HG02642 (cell line): ENCODE measurements at regions not wholly inside any gene's neighbourhood (a gene's known extent, or its start where the extent isn't known, plus 50 kb on each side); places are given as distances from the start of the nearest gene placed in this dataset.

ENCODE experiments used
- ATAC-seq: cut with Tn5 transposase; IDR thresholded peaks from one replicate; pipeline ENCODE4 v1.9.1; 2021; ENCODE audit warnings: mild to moderate bottlenecking; ENCODE audit not compliant: unreplicated experiment, poor library complexity

DNA sequence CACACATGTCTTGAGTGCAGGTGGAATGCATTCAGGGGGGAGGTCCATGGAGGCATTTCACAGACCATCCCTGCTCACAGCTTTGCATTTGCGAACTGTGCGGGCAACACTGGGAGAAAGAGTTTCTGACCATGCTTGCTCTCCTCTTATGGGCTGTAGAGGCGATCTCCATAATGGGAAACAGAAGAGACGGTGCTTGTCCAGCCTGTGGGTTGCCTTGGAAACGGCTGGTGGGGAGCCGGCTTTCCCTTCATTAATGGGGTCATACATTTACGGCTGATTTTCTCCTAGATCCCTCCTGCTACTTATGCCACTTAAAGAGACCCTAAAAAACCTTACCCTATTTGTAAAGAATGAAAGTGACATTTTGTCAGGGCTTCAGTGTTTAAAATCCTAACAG lies 147.4 kb downstream of the SOX11 start:
- ATAC-seq, result no peak

GRCh38 chr2:5841126-5841525 lies 148.9 kb downstream of the SOX11 start:
- ATAC-seq, result no peak

GRCh38 chr2:5842326-5842725 lies 150.1 kb downstream of the SOX11 start:
- ATAC-seq, result no peak

DNA sequence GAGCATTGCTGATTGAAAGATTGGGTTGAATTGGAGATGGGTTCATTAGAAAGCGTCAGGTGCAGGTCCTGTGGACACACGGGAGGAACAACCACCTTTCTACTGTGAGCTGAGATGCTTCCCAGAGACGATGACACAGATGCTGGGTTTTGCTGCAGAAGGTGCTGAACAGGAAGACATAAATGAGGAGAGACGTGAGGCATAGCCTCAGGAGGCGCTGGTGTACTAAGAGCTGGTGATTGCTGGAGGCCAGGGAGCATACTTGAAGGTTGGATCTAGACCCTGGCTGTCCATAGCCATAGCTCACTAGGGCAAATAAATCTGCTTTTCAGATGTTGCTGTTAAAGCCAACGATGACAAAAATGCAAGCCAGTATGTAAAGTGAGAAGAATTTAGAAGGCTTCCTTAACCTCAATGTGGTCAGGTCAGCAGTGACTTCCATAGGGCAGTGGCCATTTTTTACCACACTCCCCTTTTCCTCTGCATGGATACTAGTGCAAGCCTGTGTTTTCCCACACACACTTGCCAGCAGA lies 153.7 kb downstream of the SOX11 start:
- ATAC-seq, result no peak

GRCh38 chr2:5846881-5847280 lies 154.7 kb downstream of the SOX11 start:
- no peak for ATAC-seq

- no peak for ATAC-seq
These were observed 157.4 kb downstream of the SOX11 start for GRCh38 chr2:5849562-5849961.

GRCh38 chr2:5851410-5851809 lies 159.2 kb downstream of the SOX11 start:
- ATAC-seq, result no peak

- ATAC-seq, result no peak
These were observed 162.6 kb downstream of the SOX11 start for GRCh38 chr2:5854797-5855196.

- ATAC-seq, result no peak
These were observed 174.9 kb downstream of the SOX11 start for GRCh38 chr2:5867056-5867455.

DNA sequence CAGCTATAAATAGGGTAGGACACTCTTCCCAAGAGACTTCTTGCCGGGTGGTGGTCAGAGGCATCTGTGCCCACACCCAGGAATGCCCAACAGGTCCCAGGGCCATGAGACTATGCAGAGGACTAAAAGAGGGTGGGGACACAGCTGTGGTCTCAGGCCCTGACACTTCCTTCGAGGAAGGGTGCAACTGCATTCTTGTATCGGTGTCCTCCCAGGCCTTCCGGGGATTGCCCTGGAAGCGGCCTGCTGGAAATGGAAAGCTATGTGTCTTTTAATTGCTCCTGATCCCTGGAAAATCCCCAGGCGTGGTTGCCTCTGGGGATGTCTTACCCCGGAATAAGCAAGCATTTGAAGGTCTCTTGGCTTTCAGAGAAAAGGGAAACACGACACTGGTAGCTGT lies 176.7 kb downstream of the SOX11 start:
- no peak for ATAC-seq

- no peak for ATAC-seq
These were observed 177.8 kb downstream of the SOX11 start for GRCh38 chr2:5869936-5870335.

DNA sequence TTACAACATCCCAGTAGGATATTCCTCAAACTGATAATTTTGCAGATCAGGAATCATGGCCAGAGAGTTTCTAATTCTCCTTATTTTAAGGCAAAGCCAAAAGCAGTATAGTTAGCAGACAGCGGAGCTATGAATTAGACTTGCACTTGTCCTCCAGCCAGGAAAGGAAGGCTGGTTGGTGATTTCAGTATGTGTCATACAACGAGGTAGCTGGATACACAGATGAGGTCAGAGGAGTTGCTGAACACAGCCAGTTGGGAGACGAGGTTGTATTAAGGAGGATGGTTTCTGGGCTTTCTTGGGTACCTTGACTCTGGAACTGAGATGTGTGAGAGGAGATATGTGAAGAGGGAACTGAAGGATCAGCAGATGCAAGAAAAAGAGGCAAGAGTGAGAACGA lies 185.2 kb downstream of the SOX11 start:
- ATAC-seq, result no peak

GRCh38 chr2:5885451-5886173 lies 193.4 kb downstream of the SOX11 start:
- ATAC-seq, result no peak

DNA sequence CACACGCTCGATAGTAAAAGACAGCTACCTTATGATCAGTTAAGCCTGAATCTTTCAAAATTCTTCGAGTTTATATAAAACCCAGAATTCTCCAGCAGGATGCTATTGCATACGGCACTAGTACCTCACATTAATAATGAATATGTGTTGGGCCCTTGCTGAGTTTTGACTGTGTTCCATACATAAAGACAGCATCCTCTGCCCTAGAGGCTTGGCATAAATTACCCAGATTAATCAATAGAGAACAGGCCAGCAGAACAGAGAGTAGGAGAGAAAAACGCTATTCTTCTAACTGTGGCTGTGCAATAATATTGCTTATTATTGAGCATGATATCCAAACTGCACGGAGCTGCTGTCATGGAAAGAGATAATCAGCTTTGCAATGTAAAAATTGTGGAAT lies 194.3 kb downstream of the SOX11 start:
- no peak for ATAC-seq

DNA sequence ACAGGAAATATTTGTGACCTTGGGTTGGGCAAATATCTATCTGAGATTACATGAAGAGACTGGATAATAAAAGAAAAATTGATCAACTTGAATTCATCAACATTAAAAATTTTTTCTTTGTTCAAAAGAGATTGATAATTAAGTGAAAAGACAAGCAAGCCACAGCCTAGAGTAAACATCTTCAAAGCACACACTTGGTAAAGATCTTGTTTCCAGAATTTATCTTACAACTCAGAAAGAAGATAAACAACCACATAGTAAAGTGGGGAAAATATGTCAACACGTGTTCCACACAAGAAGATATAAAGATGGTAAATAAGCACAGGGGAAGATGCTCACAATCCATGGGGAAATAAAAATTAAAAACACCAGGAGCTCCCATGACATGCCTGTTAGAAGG lies 195.9 kb downstream of the SOX11 start:
- no peak for ATAC-seq

DNA sequence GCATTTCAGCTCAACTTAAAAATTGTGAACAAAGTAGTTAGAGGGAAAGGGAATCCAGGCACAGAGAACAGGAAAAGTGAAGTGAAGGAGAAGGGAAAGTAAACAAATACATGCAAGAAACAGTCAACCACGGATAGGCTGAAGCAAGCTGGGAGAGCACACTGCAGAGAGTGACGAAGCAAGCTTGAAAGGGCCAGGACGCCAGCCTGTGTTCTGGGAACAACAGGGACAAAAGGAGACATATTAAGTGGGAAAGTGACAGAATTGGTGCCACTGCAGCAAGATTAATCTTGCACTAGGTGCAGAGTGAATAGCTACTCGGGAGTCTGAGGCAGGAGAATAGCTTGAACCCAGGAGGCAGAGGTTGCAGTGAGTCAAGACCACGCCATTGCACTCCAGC lies 197.3 kb downstream of the SOX11 start:
- ATAC-seq, result no peak

DNA sequence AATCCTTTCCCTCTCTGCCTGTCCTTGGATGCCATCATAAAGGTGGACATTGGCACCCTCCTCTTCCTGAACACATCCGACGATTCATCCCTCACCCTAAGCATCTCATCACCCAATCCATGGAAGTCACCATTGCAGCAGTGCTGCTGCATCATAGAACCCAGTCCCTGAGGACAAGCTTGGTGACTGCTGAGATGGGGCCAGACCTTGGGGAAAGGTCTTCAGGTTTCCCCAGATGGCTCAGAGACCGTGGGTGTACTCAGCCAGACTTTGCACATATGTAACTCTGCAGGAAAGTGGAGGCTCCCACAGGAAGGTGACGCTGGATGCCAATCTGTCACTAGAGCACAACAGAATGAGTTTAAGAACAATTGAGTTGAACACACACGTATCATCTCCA lies 202.2 kb downstream of the SOX11 start:
- no peak for ATAC-seq

DNA sequence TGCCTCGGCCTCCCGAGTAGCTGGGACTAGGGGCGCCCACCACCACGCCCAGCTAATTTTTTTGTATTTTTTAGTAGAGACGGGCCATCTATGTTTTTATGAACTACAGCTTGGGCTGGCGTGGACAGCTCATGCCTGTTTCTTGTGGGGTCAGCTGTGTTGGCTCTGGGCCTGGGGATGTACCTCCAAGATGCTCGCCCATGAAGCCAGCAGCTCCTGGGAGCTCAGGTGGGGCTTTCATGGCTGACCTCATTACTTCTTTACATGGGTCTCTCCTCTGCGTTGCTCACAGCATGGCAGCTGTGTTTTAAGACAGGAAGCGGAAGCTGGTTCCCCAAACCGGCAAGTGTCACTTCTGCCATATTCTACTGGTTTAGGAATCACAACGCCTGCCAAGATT lies 203.1 kb downstream of the SOX11 start:
- ATAC-seq, result no peak

- ATAC-seq, result no peak
These were observed 205.1 kb downstream of the SOX11 start for GRCh38 chr2:5897249-5897648.

DNA sequence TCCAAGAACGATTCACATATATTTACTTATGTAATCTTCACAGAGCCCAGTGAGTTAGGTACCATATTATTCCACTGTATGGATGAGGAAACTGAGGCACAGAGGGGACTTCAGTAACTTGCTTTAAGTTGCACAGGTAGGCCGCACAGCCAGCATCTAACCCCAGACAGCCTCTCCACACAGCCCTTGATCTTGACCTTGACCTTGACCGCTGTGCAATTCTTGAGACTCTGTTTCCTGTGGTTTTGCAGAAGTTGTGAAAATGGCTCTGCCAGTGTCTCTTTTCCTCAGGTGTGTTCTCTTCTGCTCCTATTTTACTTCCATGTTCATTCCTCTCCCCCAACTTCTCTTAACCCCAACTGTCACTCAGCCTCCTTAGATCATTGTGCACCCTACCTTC lies 206.5 kb downstream of the SOX11 start:
- ATAC-seq, result no peak

- no peak for ATAC-seq
These were observed 213.5 kb downstream of the SOX11 start for GRCh38 chr2:5905661-5906060.

DNA sequence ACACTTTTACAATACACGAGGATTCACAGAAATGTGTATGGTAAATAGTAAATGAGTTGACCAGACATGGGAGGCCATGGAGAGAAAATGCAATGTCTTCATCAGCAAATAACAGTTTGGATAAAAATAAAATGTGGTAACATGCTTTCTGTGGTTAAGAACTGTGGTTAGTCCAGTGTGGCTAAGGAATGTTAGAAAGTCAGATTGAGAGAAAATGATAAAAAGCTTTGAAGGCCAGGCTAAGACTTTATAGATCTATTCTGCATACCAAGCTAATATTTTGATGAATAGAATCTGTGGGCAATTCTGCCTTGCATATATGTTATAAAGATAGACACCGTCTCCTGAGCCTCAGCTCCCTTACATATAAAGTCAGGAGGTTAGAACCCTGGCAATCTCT lies 215.9 kb downstream of the SOX11 start:
- no peak for ATAC-seq
